BJ (cell line): ENCODE measurements at regions not wholly inside any gene's neighbourhood (a gene's known extent, or its start where the extent isn't known, plus 50 kb on each side); places are given as distances from the start of the nearest gene placed in this dataset.

Experiments used
- CTCF ChIA-PET: fragments of 350-600 bp; formaldehyde crosslinking; extraction: SDS; loops from one replicate; lab custom pipeline; 2021; ENCODE audit warnings: antibody characterized with exemption, inconsistent platforms; lab: Yijun Ruan, JAX
- POLR2A ChIA-PET: fragments of 300-600 bp; sonication (Branson Sonifier 250); formaldehyde crosslinking; extraction: SDS; loops from one replicate; lab custom pipeline; 2021; ENCODE audit warnings: antibody characterized with exemption; lab: Charles Lee
- DNase-seq: peaks from one replicate; pipeline ENCODE4 v3.0.0-alpha.2; 2011; ENCODE audit warnings: low read depth
- H3K27me3 ChIP-seq: 2 replicates; pipeline ENCODE4 v1.6.0; 2011; ENCODE audit warnings: low read length; ENCODE audit not compliant: control insufficient read depth, insufficient read depth
- H3K36me3 ChIP-seq: 2 replicates; pipeline ENCODE4 v1.5.1; 2011; ENCODE audit warnings: low read length; ENCODE audit not compliant: control insufficient read depth, insufficient read depth
- H3K4me3 ChIP-seq: 2 replicates; pipeline ENCODE4 v1.5.1; 2011; ENCODE audit warnings: low read depth, mild to moderate bottlenecking, control low read depth, low read length
- CTCF ChIP-seq: IDR thresholded peaks from 2 replicates; pipeline ENCODE4 v1.5.1; 2011; ENCODE audit warnings: low read depth, mild to moderate bottlenecking, control low read depth, inconsistent platforms, low read length, moderate library complexity; ENCODE audit not compliant: insufficient read depth

- no peak for DNase-seq
- ChIA-PET CTCF (interaction anchor here (0.7 kb wide), 1 partner anchor 25 kb away, joined by 3 read pairs; no protein-coding TSS in a partner anchor), POLR2A (no interaction called here)
- Histone ChIP-seq H3K36me3 (no peaks in the 10 kb centered on the region), H3K27me3 (no peaks in the 10 kb centered on the region), H3K4me3 (no peak overlapping the region)
- TF ChIP-seq CTCF = no peak
These were observed 117.4 kb upstream of the FNDC3A start for GRCh38 chr13:48858122-48858902.

- no peak overlapping the region for H3K4me3 ChIP-seq
- ChIA-PET POLR2A (no interaction called here), CTCF (no interaction called here)
- no peaks in the 10 kb centered on the region for H3K36me3 ChIP-seq
- no peaks in the 10 kb centered on the region for H3K27me3 ChIP-seq
- DNase-seq = no peak
- TF ChIP-seq CTCF = no peak
These were observed 116.2 kb upstream of the FNDC3A start for GRCh38 chr13:48859272-48860105.

- H3K4me3 ChIP-seq = no peak overlapping the region
- CTCF ChIA-PET = no interaction called here
- TF ChIP-seq CTCF = no peak
- no peak for DNase-seq
- POLR2A ChIA-PET = no interaction called here
- no peaks in the 10 kb centered on the region for H3K36me3 ChIP-seq
- H3K27me3 ChIP-seq = no peaks in the 10 kb centered on the region
These were observed 115.3 kb upstream of the FNDC3A start for GRCh38 chr13:48860364-48860763.

- CTCF ChIA-PET = no interaction called here
- no peaks in the 10 kb centered on the region for H3K27me3 ChIP-seq
- DNase-seq = no peak
- no peak overlapping the region for H3K4me3 ChIP-seq
- no peaks in the 10 kb centered on the region for H3K36me3 ChIP-seq
- POLR2A ChIA-PET = no interaction called here
- TF ChIP-seq CTCF = no peak
These were observed 113.1 kb upstream of the FNDC3A start for GRCh38 chr13:48862572-48862971.

- CTCF ChIA-PET = interaction anchor here (1.0 kb wide), 1 partner anchor 22 kb away, joined by 3 read pairs; no protein-coding TSS in a partner anchor
- POLR2A ChIA-PET = no interaction called here
These were observed 111.6 kb upstream of the FNDC3A start for GRCh38 chr13:48864100-48864499.

More at GRCh38 chr13:48864100-48864499, 111.6 kb upstream of the FNDC3A start:
- DNase-seq = no peak
- H3K4me3 ChIP-seq = no peak overlapping the region
- H3K27me3 ChIP-seq = no peaks in the 10 kb centered on the region
- TF ChIP-seq CTCF = no peak
- no peaks in the 10 kb centered on the region for H3K36me3 ChIP-seq
